Endothelial cell of umbilical vein (primary cell): ENCODE measurements at regions not wholly inside any gene's neighbourhood (a gene's known extent, or its start where the extent isn't known, plus 50 kb on each side); places are given as distances from the start of the nearest gene placed in this dataset.
A peak's percentile ranks its signal among the peaks of the same experiment; 100 is the strongest.

Source experiments
- BruUV-seq: library from RNA; stranded (reverse); fragments of 400-500 nt; replicated peaks from 2 replicates; lab custom pipeline; 2021; lab: Mats Ljungman, UMichigan
- CTCF ChIA-PET: fragments of 300-600, 350-600 bp; sonication (Branson Sonifier 250); formaldehyde crosslinking; loops from one replicate; lab custom pipeline; 2021; ENCODE audit warnings: antibody characterized with exemption, inconsistent platforms; lab: Charles Lee
- POLR2A ChIA-PET: fragments of 300-600, 350-600 bp; sonication (Branson Sonifier 250); formaldehyde crosslinking; loops from one replicate; lab custom pipeline; 2021; ENCODE audit warnings: antibody characterized with exemption, inconsistent platforms; lab: Charles Lee
- DNase-seq: peaks from one replicate; pipeline ENCODE4 v3.0.0-alpha.2; 2011; ENCODE audit warnings: low read depth, low spot score
- FAIRE-seq: peaks from 2 replicates; lab custom pipeline; 2011; peaks lifted over from hg19 to GRCh38; lab: Jason Lieb, UNC
- H2AFZ ChIP-seq: 2 replicates; pipeline ENCODE4 v1.6.0; 2012; ENCODE audit warnings: low read depth, low read length, control low read depth, inconsistent platforms
- H3K27ac ChIP-seq: 2 replicates; pipeline ENCODE4 v1.5.1; 2011; ENCODE audit warnings: low read depth, mild to moderate bottlenecking, control low read depth, low read length, moderate library complexity; ENCODE audit not compliant: insufficient read depth
- H3K27me3 ChIP-seq, 2 experiments: 2 replicates each; pipeline versions ENCODE4 v1.6.0 to v1.6.1; 2011; ENCODE audit warnings: low read length in 2 of 2, mixed read lengths in 1 of 2; ENCODE audit not compliant: control insufficient read depth in 2 of 2, insufficient read depth in 2 of 2
- H3K36me3 ChIP-seq, 2 experiments: 2 replicates in 1 of 2; 3 replicates in 1 of 2; pipeline ENCODE4 v1.5.1; 2011; ENCODE audit warnings: low read length in 2 of 2, mild to moderate bottlenecking in 1 of 2, moderate library complexity in 1 of 2; ENCODE audit not compliant: control insufficient read depth in 2 of 2, insufficient read depth in 2 of 2; ENCODE audit errors: extremely low read depth in 1 of 2
- H3K4me1 ChIP-seq: 3 replicates; pipeline ENCODE4 v1.5.1; 2011; ENCODE audit warnings: mild to moderate bottlenecking, low read length; ENCODE audit not compliant: control insufficient read depth, insufficient read depth; ENCODE audit errors: extremely low read depth
- H3K4me2 ChIP-seq: 2 replicates; pipeline ENCODE4 v1.6.1; 2011; ENCODE audit warnings: low read length, control low read depth, mixed read lengths; ENCODE audit not compliant: insufficient read depth
- H3K4me3 ChIP-seq, 3 experiments: fragments of 200-600 bp in 1 of 3; sonication (generic), shearing (Covaris generic) in 1 of 3; replicated peaks in 1 of 3; 2 replicates each; pipeline ENCODE4 v1.5.1; 2011 to 2016; ENCODE audit warnings: control low read depth in 3 of 3, low read length in 3 of 3, mild to moderate bottlenecking in 2 of 3, inconsistent platforms in 1 of 3, low read depth in 1 of 3, moderate library complexity in 1 of 3; ENCODE audit not compliant: insufficient read depth in 1 of 3
- H3K79me2 ChIP-seq: 2 replicates; pipeline ENCODE4 v1.6.0; 2012; ENCODE audit warnings: low read length, inconsistent platforms; ENCODE audit not compliant: control insufficient read depth, insufficient read depth
- H3K9ac ChIP-seq: replicated peaks from 2 replicates; pipeline ENCODE3; 2011; ENCODE audit warnings: low read length, control low read depth; ENCODE audit not compliant: insufficient read depth; ENCODE audit errors: extremely low read depth
- H3K9me1 ChIP-seq: replicated peaks from 3 replicates; pipeline ENCODE4 v1.6.0; 2011; ENCODE audit warnings: mild to moderate bottlenecking, low read length; ENCODE audit not compliant: control insufficient read depth, insufficient read depth; ENCODE audit errors: extremely low read depth
- H3K9me3 ChIP-seq: replicated peaks from 2 replicates; pipeline ENCODE4 v1.5.1; 2012; ENCODE audit warnings: low read length, inconsistent platforms; ENCODE audit not compliant: control insufficient read depth, insufficient read depth
- H4K20me1 ChIP-seq: replicated peaks from 2 replicates; pipeline ENCODE3; 2011; ENCODE audit warnings: mild to moderate bottlenecking, low read length; ENCODE audit not compliant: control insufficient read depth, insufficient read depth; ENCODE audit errors: extremely low read depth
- FOS ChIP-seq: IDR thresholded peaks from 2 replicates; pipeline ENCODE4 v1.6.1; 2011; ENCODE audit warnings: mild to moderate bottlenecking, low read length, moderate library complexity, borderline replicate concordance; ENCODE audit not compliant: insufficient read depth
- GATA2 ChIP-seq: IDR thresholded peaks from 2 replicates; pipeline ENCODE4 v1.7.0; 2011; ENCODE audit warnings: low read depth, mild to moderate bottlenecking, moderate library complexity, mixed read lengths, low read length; ENCODE audit not compliant: insufficient read length, insufficient read depth
- JUN ChIP-seq: IDR thresholded peaks from 2 replicates; pipeline ENCODE4 v1.6.1; 2011; ENCODE audit warnings: borderline replicate concordance, low read depth; ENCODE audit not compliant: insufficient read length, insufficient read depth
- MYC ChIP-seq: IDR thresholded peaks from one replicate; pipeline ENCODE4 v1.6.1; 2011; ENCODE audit warnings: mild to moderate bottlenecking, low read depth, low read length
- POLR2A ChIP-seq: IDR thresholded peaks from 2 replicates; pipeline ENCODE4 v1.6.1; 2012; ENCODE audit warnings: low read depth, mild to moderate bottlenecking, control low read depth, low read length
- dilution Hi-C: fragments of 300-500 bp; cut with MboI; formaldehyde crosslinking; loops from one replicate; pipeline ENCODE4 v1.15.0; 2019; ENCODE audit warnings: low sequenced_read_pairs; ENCODE audit not compliant: extremely low pct_ligation_motif_present
- intact Hi-C: fragments of 100-400 bp; cut with micrococcal nuclease; formaldehyde crosslinking; loops from one replicate; pipeline ENCODE4 v1.10.0; 2022
- TF ChIP-seq, protein P1 (sequence below): IDR thresholded peaks from 2 replicates; pipeline ENCODE4 v1.6.1; 2011; ENCODE audit not compliant: insufficient read depth, insufficient read length
- TF ChIP-seq, protein P2 (sequence below), 2 donors: IDR thresholded peaks; 1 replicate in 1 of 2; 2 replicates in 1 of 2; pipeline ENCODE4 v1.5.1; 2011; ENCODE audit warnings: low read length in 2 of 2, mild to moderate bottlenecking in 2 of 2, moderate library complexity in 2 of 2, control low read depth in 1 of 2, inconsistent platforms in 1 of 2, low read depth in 1 of 2; ENCODE audit not compliant: insufficient read depth in 1 of 2; ENCODE audit errors: extremely low read depth in 1 of 2

DNA sequence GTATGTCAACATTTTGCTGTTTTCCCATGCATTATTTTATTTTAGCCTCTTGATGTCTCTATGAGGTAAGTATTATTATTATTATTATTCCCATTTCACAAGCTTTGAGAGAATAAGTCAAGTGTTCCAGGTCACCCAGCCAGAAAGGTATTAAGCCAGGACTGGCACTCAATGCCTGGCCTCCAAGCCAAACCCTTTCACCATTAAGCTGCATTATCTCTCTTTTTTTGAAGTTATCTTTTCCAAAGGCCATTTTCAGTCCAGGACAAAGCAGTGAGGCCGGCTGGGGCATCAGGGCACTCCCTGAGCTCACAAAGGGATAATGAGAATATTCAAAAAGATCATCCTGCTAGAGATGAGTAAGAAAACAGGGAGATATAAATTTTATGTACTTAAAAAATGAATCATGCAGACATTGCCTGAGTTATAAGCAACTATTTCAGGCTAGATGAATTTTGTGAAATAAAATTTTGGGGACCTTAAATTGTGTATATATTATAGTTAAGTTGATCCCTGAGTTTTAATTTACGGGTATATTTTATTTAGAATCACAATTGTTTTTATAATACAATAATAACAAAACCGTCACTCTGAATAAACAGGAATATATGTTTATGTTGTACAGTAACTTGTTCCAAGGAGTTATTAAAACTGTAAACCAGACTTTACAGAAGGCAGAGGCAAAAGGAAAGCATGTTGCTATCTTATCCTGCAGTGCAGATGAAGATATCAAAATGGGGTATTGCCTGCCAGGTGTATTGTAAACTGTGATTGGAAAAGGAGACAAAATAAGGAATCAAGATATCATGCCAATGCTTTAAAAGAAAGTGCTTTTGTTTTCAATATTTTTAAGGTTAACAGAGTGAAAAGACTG is 51.3 kb upstream of the CAV2 start:
- H3K9ac ChIP-seq: no peak overlapping the region
- peak overlapping the region; percentile 50 for H2AFZ ChIP-seq
- no peaks in the 10 kb centered on the region for H3K36me3 ChIP-seq

More for the DNA sequence above, 51.3 kb upstream of the CAV2 start:
- ChIA-PET POLR2A (no interaction called here), CTCF (interaction anchor here (0.7 to 1.5 kb wide), 7 partner anchors 10 to 141 kb away, joined by 3 to 5 read pairs (median 3); no protein-coding TSS in a partner anchor)
- Histone ChIP-seq H3K4me1 (peaks cover 10% of the 10 kb centered on the region), H3K27ac (no peak overlapping the region), H3K4me2 (no peak overlapping the region), H3K79me2 (no peaks in the 10 kb centered on the region), H3K9me3 (no peaks in the 10 kb centered on the region), H3K4me3 (no peak overlapping the region), H3K27me3 (no peaks in the 10 kb centered on the region), H4K20me1 (no peaks in the 10 kb centered on the region), H3K9me1 (no peaks in the 10 kb centered on the region)
- BruUV-seq: no TSS peak
- TF ChIP-seq GATA2: no peak
- TF ChIP-seq, protein P1, sequence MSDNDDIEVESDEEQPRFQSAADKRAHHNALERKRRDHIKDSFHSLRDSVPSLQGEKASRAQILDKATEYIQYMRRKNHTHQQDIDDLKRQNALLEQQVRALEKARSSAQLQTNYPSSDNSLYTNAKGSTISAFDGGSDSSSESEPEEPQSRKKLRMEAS: no peak
- TF ChIP-seq JUN: no peak
- no peak for TF ChIP-seq MYC
- no peak for TF ChIP-seq FOS
- no peak for TF ChIP-seq POLR2A
- TF ChIP-seq, protein P2, sequence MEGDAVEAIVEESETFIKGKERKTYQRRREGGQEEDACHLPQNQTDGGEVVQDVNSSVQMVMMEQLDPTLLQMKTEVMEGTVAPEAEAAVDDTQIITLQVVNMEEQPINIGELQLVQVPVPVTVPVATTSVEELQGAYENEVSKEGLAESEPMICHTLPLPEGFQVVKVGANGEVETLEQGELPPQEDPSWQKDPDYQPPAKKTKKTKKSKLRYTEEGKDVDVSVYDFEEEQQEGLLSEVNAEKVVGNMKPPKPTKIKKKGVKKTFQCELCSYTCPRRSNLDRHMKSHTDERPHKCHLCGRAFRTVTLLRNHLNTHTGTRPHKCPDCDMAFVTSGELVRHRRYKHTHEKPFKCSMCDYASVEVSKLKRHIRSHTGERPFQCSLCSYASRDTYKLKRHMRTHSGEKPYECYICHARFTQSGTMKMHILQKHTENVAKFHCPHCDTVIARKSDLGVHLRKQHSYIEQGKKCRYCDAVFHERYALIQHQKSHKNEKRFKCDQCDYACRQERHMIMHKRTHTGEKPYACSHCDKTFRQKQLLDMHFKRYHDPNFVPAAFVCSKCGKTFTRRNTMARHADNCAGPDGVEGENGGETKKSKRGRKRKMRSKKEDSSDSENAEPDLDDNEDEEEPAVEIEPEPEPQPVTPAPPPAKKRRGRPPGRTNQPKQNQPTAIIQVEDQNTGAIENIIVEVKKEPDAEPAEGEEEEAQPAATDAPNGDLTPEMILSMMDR (IDR thresholded peaks at IDR 0.05; ENCODE audit: extremely low read depth in 1 of 2, insufficient read depth in 1 of 2, low read depth in 1 of 2, low read length in 2 of 2): no peak
- dilution Hi-C loops (no loop called here), intact Hi-C loops (no loop called here)
- DNase-seq: no peak
- no peak for FAIRE-seq
